ENCODE measurements at regions not wholly inside any gene's neighbourhood (a gene's known extent, or its start where the extent isn't known, plus 50 kb on each side); places are given as distances from the start of the nearest gene placed in this dataset.

GRCh38 chr9:16307626-16308195, 562.8 kb downstream of the BNC2 start:
- DNase-seq (ENCODE audit: low read depth in 2 of 2) = no peak

- DNase-seq (ENCODE audit: low read depth in 2 of 2) = no peak
These were observed 561.8 kb downstream of the BNC2 start for GRCh38 chr9:16308645-16309044.

GRCh38 chr9:16309082-16309468, 561.4 kb downstream of the BNC2 start:
- no peak for DNase-seq (ENCODE audit: low read depth in 2 of 2)

GRCh38 chr9:16309469-16310271, 560.8 kb downstream of the BNC2 start:
- DNase-seq (ENCODE audit: low read depth in 2 of 2) = no peak

- no peak for DNase-seq (ENCODE audit: low read depth in 2 of 2)
These were observed 560.0 kb downstream of the BNC2 start for GRCh38 chr9:16310278-16311110.

GRCh38 chr9:16312116-16312515, 558.4 kb downstream of the BNC2 start:
- DNase-seq (ENCODE audit: low read depth in 2 of 2) = no peak

GRCh38 chr9:16312962-16313546, 557.4 kb downstream of the BNC2 start:
- DNase-seq (ENCODE audit: low read depth in 2 of 2) = no peak

- no peak for DNase-seq (ENCODE audit: low read depth in 2 of 2)
These were observed 556.0 kb downstream of the BNC2 start for GRCh38 chr9:16314476-16314875.

GRCh38 chr9:16315720-16316119, 554.8 kb downstream of the BNC2 start:
- no peak for DNase-seq (ENCODE audit: low read depth in 2 of 2)

- DNase-seq (ENCODE audit: low read depth in 2 of 2) = no peak
These were observed 554.0 kb downstream of the BNC2 start for GRCh38 chr9:16316456-16316855.

GRCh38 chr9:16316911-16317817, 553.3 kb downstream of the BNC2 start:
- no peak for DNase-seq (ENCODE audit: low read depth in 2 of 2)

- no peak for DNase-seq (ENCODE audit: low read depth in 2 of 2)
These were observed 551.9 kb downstream of the BNC2 start for GRCh38 chr9:16318516-16319060.

GRCh38 chr9:16319646-16320045, 550.8 kb downstream of the BNC2 start:
- DNase-seq (ENCODE audit: low read depth in 2 of 2) = no peak

GRCh38 chr9:16320338-16320902, 550.0 kb downstream of the BNC2 start:
- DNase-seq (ENCODE audit: low read depth in 2 of 2) = no peak

GRCh38 chr9:16321461-16322119, 548.9 kb downstream of the BNC2 start:
- peak in 1 of 2 donors; percentile 12 for DNase-seq (ENCODE audit: low read depth in 2 of 2)

GRCh38 chr9:16322849-16323248, 547.6 kb downstream of the BNC2 start:
- no peak for DNase-seq (ENCODE audit: low read depth in 2 of 2)

- DNase-seq (ENCODE audit: low read depth in 2 of 2) = no peak
These were observed 544.5 kb downstream of the BNC2 start for GRCh38 chr9:16325966-16326365.

GRCh38 chr9:16328349-16328748, 542.1 kb downstream of the BNC2 start:
- DNase-seq (ENCODE audit: low read depth in 2 of 2) = no peak

GRCh38 chr9:16329671-16330113, 540.8 kb downstream of the BNC2 start:
- no peak for DNase-seq (ENCODE audit: low read depth in 2 of 2)

GRCh38 chr9:16331031-16331430, 539.4 kb downstream of the BNC2 start:
- DNase-seq (ENCODE audit: low read depth in 2 of 2) = no peak
